Choroid plexus epithelial cell (primary cell): ENCODE measurements at regions not wholly inside any gene's neighbourhood (a gene's known extent, or its start where the extent isn't known, plus 50 kb on each side); places are given as distances from the start of the nearest gene placed in this dataset.
"Not testable (repeated sequence)": the region's sequence is repeated elsewhere in the genome, so short reads cannot be mapped to it uniquely, and the experiment has no call there.

ENCODE experiments used
- DNase-seq: peaks from one replicate; pipeline ENCODE4 v3.0.0-alpha.2; 2010; ENCODE audit warnings: low read depth
- H3K4me3 ChIP-seq: 2 replicates; pipeline ENCODE4 v1.5.1; 2011; ENCODE audit warnings: low read depth, mild to moderate bottlenecking, control low read depth, low read length, moderate library complexity
- TF ChIP-seq, protein P1 (sequence below): conservative IDR thresholded peaks from 2 replicates; pipeline ENCODE4 v1.5.1; 2011; ENCODE audit warnings: low read depth, mild to moderate bottlenecking, control low read depth, inconsistent platforms, low read length, moderate library complexity

DNA sequence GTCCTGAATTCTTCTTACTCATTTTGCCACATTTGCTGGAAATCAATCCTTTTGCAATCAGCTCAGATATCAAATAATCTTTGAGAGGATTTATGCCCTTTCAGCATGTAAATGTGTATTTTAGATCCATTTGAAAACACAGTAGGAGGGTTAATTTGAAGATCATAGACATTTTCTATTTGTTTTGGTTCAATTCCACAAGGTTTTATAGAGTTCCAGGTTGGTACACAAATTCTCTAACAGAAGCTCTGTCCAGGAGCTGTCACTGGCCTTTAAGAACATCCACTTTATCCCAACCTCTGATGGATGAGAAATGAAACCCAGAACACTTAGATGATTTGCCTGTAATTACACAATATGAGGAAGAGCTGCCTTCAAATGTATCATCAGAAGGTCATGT is 157.3 kb upstream of the CHAC2 start:
- TF ChIP-seq, protein P1, sequence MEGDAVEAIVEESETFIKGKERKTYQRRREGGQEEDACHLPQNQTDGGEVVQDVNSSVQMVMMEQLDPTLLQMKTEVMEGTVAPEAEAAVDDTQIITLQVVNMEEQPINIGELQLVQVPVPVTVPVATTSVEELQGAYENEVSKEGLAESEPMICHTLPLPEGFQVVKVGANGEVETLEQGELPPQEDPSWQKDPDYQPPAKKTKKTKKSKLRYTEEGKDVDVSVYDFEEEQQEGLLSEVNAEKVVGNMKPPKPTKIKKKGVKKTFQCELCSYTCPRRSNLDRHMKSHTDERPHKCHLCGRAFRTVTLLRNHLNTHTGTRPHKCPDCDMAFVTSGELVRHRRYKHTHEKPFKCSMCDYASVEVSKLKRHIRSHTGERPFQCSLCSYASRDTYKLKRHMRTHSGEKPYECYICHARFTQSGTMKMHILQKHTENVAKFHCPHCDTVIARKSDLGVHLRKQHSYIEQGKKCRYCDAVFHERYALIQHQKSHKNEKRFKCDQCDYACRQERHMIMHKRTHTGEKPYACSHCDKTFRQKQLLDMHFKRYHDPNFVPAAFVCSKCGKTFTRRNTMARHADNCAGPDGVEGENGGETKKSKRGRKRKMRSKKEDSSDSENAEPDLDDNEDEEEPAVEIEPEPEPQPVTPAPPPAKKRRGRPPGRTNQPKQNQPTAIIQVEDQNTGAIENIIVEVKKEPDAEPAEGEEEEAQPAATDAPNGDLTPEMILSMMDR: no peak
- DNase-seq: no peak
- H3K4me3 ChIP-seq: no peak overlapping the region

DNA sequence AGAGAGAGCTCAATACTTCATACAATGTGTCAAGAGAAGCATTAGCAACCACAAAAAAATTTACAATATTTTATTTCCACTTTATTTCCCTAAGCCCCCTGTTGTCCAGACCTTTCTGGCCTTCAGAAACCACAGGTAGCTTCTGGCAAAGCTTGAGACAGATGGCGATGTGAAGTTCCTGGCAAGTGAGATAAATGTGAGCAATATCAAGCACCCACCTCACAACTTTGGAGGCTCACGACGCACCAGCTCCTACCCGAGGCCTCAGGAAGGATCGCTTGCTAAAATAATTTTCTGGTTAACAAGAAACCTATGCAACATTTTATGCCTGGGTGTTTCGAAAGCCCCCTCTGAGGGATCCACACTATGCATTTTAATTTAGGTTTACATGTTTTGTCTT is 158.1 kb upstream of the CHAC2 start:
- DNase-seq: no peak
- TF ChIP-seq, protein P1: no peak
- H3K4me3 ChIP-seq: no peak overlapping the region

DNA sequence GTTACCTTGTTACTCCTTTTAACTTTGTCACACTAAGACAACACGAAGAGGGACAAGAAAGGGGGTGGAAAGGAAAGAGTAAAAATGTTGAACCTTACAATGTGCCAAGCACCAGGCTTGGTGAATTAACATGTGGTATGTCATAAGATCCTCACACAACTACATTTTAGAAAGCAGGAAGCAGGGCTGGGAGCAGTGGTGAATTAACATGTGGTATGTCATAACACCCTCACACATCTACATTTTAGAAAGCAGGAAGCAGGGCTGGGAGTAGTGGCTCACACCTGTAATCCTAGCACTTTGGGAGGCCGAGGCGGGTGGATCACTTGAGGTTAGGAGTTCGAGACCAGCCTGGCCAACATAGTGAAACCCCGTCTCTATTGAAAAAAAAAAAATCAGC is 159.3 kb upstream of the CHAC2 start:
- DNase-seq: no peak
- TF ChIP-seq, protein P1: no peak
- H3K4me3 ChIP-seq: no peak overlapping the region

DNA sequence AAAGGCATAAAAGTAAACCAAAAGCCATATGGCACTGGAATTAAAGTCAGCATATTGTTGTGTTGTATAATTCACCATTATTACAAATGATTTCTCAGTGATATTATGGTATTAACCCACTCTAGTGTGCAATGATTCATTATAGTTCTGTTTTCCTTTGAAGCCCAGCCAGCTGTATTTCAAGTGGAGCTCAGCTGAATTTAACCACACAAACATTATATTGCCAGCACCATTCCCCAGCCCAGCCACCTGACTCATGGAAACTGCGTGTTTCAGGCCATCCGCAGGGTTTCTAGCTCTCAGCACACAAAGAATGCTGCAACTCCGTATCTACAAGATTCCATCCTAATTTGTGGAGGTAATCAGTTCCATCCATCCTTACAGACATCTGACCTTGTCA is 166.8 kb upstream of the CHAC2 start:
- DNase-seq: peak; percentile 15
- TF ChIP-seq, protein P1: no peak
- H3K4me3 ChIP-seq: no peak overlapping the region

DNA sequence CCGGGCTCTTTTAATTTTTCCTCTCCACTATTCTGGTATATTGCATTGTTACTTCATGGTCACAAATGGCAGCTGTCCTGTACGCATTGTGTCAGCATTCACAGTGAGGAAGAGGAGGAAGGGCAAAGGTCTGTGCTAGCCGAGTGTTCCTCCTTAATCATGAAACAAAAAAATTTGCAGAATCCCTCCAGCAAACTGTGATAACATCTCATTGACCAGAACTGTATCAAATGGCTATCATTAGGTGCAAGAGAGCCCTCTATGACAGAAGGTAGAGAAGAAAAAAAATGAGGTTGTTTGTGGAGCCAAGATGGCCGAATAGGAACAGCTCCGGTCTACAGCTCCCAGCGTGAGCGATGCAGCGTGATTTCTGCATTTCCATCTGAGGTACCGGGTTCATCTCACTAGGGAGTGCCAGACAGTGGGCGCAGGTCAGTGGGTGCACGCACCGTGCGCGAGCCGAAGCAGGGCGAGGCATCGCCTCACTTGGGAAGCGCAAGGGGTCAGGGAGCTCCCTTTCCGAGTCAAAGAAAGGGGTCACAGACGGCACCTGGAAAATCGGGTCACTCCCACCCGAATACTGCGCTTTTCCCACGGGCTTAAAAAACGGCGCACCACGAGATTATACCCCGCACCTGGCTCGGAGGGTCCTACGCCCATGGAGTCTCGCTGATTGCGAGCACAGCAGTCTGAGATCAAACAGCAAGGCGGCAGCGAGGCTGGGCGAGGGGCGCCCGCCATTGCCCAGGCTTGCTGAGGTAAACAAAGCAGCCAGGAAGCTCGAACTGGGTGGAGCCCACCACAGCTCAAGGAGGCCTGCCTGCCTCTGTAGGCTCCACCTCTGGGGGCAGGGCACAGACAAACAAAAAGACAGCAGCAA is 180.6 kb upstream of the CHAC2 start:
- DNase-seq: not testable (repeated sequence)

DNA sequence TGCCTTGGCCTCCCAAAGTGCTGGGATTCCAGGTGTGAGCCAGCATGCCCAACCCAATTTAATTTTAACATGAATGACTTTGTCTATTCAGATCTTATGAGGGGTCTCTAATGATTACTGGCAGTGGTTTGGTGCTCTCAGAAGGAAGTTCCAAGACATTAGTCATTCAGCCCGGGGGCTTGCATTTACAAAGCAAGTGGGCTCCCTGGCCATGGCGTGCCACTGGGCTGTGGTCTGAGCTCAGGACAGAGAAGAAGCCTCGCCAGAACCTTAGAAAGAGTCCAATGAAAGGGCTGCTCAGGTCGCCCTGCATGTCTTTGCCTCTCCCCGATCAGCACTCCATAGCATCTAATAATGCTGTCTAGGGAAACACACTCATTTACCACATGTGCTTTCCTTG is 182.6 kb upstream of the CHAC2 start:
- no peak overlapping the region for H3K4me3 ChIP-seq
- TF ChIP-seq, protein P1: no peak
- no peak for DNase-seq

More for the DNA sequence above, 180.6 kb upstream of the CHAC2 start:
- not testable (repeated sequence) for H3K4me3 ChIP-seq

DNA sequence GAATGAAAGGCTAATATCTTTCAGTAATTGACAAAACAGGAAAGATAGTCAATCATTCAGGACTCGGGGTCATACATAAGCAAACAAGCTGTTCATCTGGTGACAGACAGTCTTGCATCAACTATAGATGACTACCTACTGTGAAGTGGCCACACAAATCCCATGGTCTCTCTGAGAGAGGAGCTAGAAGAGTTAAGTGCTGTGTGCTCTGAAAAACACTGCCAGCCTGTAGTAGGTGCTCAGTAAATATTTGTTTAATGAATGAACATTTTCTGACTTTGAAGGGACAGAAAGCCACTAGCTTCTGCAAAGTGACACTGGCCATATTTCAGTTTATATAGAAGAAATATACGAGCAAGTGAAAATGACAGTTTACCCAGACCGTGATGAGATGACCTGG is 184.0 kb upstream of the CHAC2 start:
- TF ChIP-seq, protein P1: no peak
- no peak overlapping the region for H3K4me3 ChIP-seq
- no peak for DNase-seq
